BE2C (cell line): ENCODE measurements at regions not wholly inside any gene's neighbourhood (a gene's known extent, or its start where the extent isn't known, plus 50 kb on each side); places are given as distances from the start of the nearest gene placed in this dataset.

Experiments
- DNase-seq: peaks from one replicate; pipeline ENCODE4 v3.0.0-alpha.2; 2020
- H3K27me3 ChIP-seq: fragments of 250-450 bp; sonication (Bioruptor Pico); 2 replicates; pipeline ENCODE4 v1.5.1; 2020; ENCODE audit warnings: mild to moderate bottlenecking
- H3K36me3 ChIP-seq: fragments of 250-450 bp; sonication (Bioruptor Pico); 2 replicates; pipeline ENCODE4 v1.5.1; 2020; ENCODE audit warnings: mild to moderate bottlenecking
- H3K4me1 ChIP-seq: fragments of 250-450 bp; sonication (Bioruptor Pico); 2 replicates; pipeline ENCODE4 v1.5.1; 2020
- H3K4me3 ChIP-seq: 2 replicates; pipeline ENCODE4 v1.5.1; 2011; ENCODE audit warnings: low read depth, low read length
- H3K9me3 ChIP-seq: fragments of 250-450 bp; sonication (Bioruptor Pico); 2 replicates; pipeline ENCODE4 v1.5.1; 2020
- CTCF ChIP-seq: IDR thresholded peaks from 2 replicates; pipeline ENCODE4 v1.5.1; 2012; ENCODE audit warnings: mild to moderate bottlenecking, low read depth, low read length

- Histone ChIP-seq H3K4me1 (no peaks in the 10 kb centered on the region), H3K4me3 (no peak overlapping the region), H3K36me3 (no peaks in the 10 kb centered on the region), H3K27me3 (peaks cover 7% of the 10 kb centered on the region), H3K9me3 (no peaks in the 10 kb centered on the region)
- no peak for DNase-seq
- no peak for TF ChIP-seq CTCF
Measured at GRCh38 chr4:123469245-123469644, 72.7 kb downstream of the SPRY1 start.

GRCh38 chr4:123469696-123470095, 73.1 kb downstream of the SPRY1 start:
- Histone ChIP-seq H3K4me1 (no peaks in the 10 kb centered on the region), H3K27me3 (peaks cover 7% of the 10 kb centered on the region), H3K4me3 (no peak overlapping the region), H3K9me3 (no peaks in the 10 kb centered on the region), H3K36me3 (no peaks in the 10 kb centered on the region)
- TF ChIP-seq CTCF = no peak
- DNase-seq = no peak

GRCh38 chr4:123470640-123471039, 74.0 kb downstream of the SPRY1 start:
- H3K27me3 ChIP-seq = no peaks in the 10 kb centered on the region; the same call in 1 of the 2 replicates
- H3K4me1 ChIP-seq = no peaks in the 10 kb centered on the region
- no peak for TF ChIP-seq CTCF
- H3K4me3 ChIP-seq = no peak overlapping the region
- H3K36me3 ChIP-seq = no peaks in the 10 kb centered on the region
- H3K9me3 ChIP-seq = no peaks in the 10 kb centered on the region
- DNase-seq = no peak

GRCh38 chr4:123471655-123472369, 75.2 kb downstream of the SPRY1 start:
- no peak for TF ChIP-seq CTCF
- H3K36me3 ChIP-seq = no peaks in the 10 kb centered on the region
- DNase-seq = no peak
- no peaks in the 10 kb centered on the region for H3K9me3 ChIP-seq
- H3K4me1 ChIP-seq = no peaks in the 10 kb centered on the region
- H3K4me3 ChIP-seq = no peak overlapping the region
- no peaks in the 10 kb centered on the region; the same call in 1 of the 2 replicates for H3K27me3 ChIP-seq

GRCh38 chr4:123474817-123475216, 78.2 kb downstream of the SPRY1 start:
- H3K4me1 ChIP-seq = no peaks in the 10 kb centered on the region
- no peaks in the 10 kb centered on the region for H3K9me3 ChIP-seq
- no peak overlapping the region for H3K4me3 ChIP-seq
- no peak for DNase-seq
- no peaks in the 10 kb centered on the region for H3K36me3 ChIP-seq
- no peak for TF ChIP-seq CTCF
- no peaks in the 10 kb centered on the region; the same call in 1 of the 2 replicates for H3K27me3 ChIP-seq

GRCh38 chr4:123476089-123476488, 79.5 kb downstream of the SPRY1 start:
- H3K9me3 ChIP-seq = no peaks in the 10 kb centered on the region
- no peak overlapping the region for H3K4me3 ChIP-seq
- no peaks in the 10 kb centered on the region for H3K36me3 ChIP-seq
- H3K27me3 ChIP-seq = no peaks in the 10 kb centered on the region; the same call in 1 of the 2 replicates
- DNase-seq = no peak
- no peaks in the 10 kb centered on the region for H3K4me1 ChIP-seq
- TF ChIP-seq CTCF = no peak
